Urinary bladder (tissue), 3 donors: ENCODE measurements at regions not wholly inside any gene's neighbourhood (a gene's known extent, or its start where the extent isn't known, plus 50 kb on each side); places are given as distances from the start of the nearest gene placed in this dataset.
"Not testable (repeated sequence)": the region's sequence is repeated elsewhere in the genome, so short reads cannot be mapped to it uniquely, and the experiment has no call there.

Experiments
- DNase-seq: peaks from one replicate; pipeline ENCODE4 v3.0.0-alpha.2; 2015; ENCODE audit errors: extremely low spot score
- H3K27ac ChIP-seq: one replicate; pipeline ENCODE4 v1.5.1; 2013; ENCODE audit warnings: low read depth, mild to moderate bottlenecking, moderate library complexity
- H3K36me3 ChIP-seq: one replicate; pipeline ENCODE4 v1.6.1; 2013; ENCODE audit warnings: mild to moderate bottlenecking, moderate library complexity; ENCODE audit not compliant: insufficient read depth
- H3K4me1 ChIP-seq: one replicate; pipeline ENCODE4 v1.6.1; 2013; ENCODE audit warnings: mild to moderate bottlenecking, moderate library complexity; ENCODE audit not compliant: insufficient read depth
- H3K4me3 ChIP-seq: one replicate; pipeline ENCODE4 v1.5.1; 2013; ENCODE audit warnings: low read depth, low read length
- WGBS: extraction: QIAGEN DNeasy Blood & Tissue Kit; methylation state at CpG from one replicate; pipeline ENCODE4 v1.1.7; 2013; 5-methylcytosine and 5-hydroxymethylcytosine counted together
- donor health status: healthy with polysubstance abuse.
- donor health status: healthy.

DNA sequence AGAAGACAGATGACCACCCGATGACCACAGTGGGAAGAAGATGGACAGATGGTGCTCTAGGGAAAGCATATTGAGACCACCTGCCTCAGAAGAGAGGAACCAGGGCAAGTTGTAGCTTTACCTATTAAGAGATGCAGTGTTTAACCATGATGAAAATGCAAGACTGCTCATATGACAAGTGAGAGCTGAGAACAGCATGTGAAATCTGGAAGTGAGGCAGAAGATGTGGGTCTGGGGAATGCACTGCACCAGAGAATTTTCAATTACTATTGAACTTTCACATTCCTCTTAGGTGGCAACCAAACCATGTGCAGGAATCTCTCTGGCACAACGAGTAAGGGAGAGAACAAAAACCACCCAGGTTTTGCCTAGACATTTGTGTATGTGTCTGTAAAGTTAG is 184.8 kb upstream of the CRIM1 start:
- 42% methylated on average over 2 of the region's 2 CpGs for WGBS
- no peak for DNase-seq
- Histone ChIP-seq H3K4me1 (no peaks in the 10 kb centered on the region), H3K27ac (no peak overlapping the region), H3K4me3 (no peak overlapping the region), H3K36me3 (no peaks in the 10 kb centered on the region)

DNA sequence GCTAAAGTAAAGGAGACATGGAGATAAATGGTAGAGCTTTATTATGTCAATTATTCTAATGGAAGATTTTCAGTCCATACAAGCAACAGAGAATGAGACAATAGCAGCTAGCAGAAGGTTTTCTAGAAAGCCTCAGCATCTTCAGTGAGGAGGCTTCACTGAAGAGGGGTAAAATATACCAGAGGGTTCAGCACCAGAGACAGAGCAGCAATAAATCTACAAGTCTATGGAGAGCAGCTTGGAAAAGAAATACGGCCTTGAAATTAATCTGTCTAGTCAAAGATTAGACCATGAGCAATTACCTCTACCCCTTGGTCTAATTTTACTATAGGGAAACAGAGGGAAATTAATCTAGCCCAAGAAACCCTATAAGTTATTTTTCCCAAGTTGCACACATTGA is 185.7 kb upstream of the CRIM1 start:
- Histone ChIP-seq H3K27ac (no peak overlapping the region), H3K4me1 (no peaks in the 10 kb centered on the region), H3K4me3 (no peak overlapping the region), H3K36me3 (no peaks in the 10 kb centered on the region)
- DNase-seq = no peak
- WGBS = 37% methylated on average over 1 of the region's 1 CpG

DNA sequence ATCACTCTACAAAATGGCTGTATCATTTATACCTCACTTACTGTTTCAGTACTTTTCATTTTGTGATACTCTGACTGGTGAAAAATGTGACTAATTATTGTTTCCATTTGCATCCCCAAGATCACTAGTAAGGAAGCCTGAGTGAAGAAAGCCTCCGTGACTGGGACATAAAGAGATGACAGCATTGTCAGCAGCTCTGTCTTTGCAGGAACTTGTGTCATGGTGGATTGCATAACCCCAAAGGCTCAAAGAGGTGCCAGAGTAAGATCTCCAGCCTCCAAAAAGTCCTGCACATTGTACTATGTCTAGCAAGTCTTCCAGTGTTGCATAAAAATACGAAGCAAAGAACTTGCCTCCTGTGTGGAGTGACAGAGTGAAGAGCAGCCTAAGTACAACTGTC is 187.5 kb upstream of the CRIM1 start:
- H3K4me1 ChIP-seq = no peaks in the 10 kb centered on the region
- 72% methylated on average over 2 of the region's 2 CpGs for WGBS
- no peak overlapping the region for H3K4me3 ChIP-seq
- DNase-seq = no peak
- no peak overlapping the region for H3K27ac ChIP-seq
- H3K36me3 ChIP-seq = no peaks in the 10 kb centered on the region

DNA sequence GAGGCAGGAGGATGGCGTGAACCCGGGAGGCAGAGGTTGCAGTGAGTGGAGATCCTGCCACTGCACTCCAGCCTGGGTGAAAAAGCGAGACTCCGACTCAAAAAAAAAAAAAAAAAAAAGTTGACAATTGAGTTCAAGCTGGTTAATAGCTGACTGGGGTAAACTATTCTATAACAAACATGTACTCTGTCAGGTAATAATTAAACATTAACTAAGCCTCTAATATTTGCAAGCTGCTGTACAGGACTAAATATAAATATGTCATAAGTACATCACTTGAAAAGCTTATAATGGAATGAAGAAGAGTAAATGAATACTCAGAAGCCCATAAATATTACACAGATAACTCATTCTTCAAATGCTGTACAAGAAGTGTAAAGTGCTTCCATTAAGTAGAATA is 190.4 kb upstream of the CRIM1 start:
- Histone ChIP-seq H3K36me3 (no peaks in the 10 kb centered on the region), H3K27ac (no peak overlapping the region), H3K4me3 (no peak overlapping the region), H3K4me1 (no peaks in the 10 kb centered on the region)
- 92% methylated on average over 4 of the region's 4 CpGs for WGBS
- no peak for DNase-seq

DNA sequence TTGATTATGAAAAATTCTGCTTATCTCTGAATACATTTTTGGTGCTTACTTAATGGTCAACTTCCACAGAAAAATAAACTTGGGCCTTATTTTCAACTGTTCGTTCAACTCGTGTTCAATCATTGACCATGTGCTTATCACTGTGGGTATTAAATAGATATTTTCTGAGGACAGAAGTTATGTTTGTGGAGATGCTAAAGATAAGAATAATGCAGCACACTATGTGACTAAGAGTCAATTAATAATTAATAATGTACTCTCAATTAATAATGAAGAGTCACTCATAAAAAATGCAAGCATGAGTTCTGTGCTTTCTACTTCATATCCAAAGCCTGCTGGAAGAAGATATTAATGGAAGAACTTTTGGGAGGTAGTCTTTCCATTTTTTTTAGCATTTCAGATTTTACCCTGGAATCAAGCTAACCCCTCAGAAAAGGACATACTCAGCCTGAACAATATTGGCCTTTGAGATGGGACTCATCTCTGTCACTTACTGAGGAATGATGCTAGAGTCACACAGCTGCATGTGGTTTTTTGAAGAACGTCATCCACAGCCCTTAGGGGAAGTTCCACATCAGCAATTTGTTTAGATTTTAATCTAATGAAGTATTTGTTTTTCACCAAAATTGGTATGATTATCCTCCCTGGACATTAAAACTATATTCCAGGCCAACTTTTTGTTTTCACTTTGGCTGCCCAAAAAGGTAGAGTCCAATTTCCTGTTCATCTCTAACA is 191.9 kb upstream of the CRIM1 start:
- no peak overlapping the region for H3K27ac ChIP-seq
- no peaks in the 10 kb centered on the region for H3K4me1 ChIP-seq
- no peaks in the 10 kb centered on the region for H3K36me3 ChIP-seq
- H3K4me3 ChIP-seq = no peak overlapping the region
- DNase-seq = no peak
- 79% methylated on average over 3 of the region's 3 CpGs for WGBS

DNA sequence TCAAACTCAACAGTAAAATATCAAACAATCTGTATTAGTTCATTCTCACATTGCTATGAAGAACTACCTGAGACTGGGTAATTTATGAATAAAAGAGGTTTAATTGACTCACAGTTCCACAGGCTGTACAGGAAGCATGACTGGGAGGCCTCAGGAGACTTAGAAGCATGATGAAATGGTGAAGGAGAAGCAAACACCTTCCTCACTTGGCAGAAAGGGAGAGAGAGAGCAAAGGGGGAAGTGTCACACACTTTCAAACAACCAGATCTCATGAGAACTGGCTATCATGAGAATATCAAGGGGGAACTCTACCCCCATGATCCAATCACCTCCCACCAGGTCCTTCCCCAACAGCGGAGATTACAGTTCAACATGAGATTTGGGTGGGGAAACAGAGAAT is 198.5 kb upstream of the CRIM1 start:
- not testable (repeated sequence) for H3K36me3 ChIP-seq

DNA sequence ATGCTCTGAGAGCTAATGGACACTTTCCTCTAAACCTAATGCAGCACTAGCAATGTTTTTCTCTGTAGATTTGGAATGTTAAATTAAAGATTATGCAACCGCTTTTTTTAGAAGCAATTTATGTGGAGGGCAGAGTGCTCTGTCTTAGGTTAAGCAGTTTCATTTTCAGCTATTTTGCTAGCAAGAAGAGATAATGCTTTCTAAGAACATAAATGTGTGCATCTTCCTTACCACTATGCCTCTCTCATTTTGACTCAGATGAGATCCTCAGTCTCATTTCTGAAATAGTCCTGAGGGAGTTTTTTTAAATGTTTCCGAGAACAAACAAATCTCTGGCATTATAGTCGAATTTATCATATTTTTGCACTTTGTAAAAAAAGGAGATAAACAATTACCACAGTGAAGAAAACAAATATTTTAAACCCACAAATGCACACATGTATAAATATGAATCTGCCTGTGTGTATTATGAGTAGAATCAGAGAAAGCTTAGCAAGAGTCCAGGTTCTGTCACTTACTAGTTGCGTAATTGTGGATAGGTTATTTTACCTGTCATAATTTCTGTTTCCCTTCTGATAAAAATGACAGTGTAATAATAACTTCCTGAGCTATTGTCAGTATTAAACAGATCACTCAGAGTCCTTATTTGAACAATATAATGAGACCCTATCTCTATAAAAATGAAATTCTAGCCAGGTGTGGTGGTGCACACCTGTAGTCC is 207.7 kb upstream of the CRIM1 start:
- no peak overlapping the region for H3K27ac ChIP-seq
- no peak overlapping the region for H3K4me3 ChIP-seq
- no peak for DNase-seq
- H3K4me1 ChIP-seq = no peaks in the 10 kb centered on the region
- H3K36me3 ChIP-seq = no peaks in the 10 kb centered on the region
- WGBS = 72% methylated on average over 4 of the region's 4 CpGs

More for the DNA sequence above, 198.5 kb upstream of the CRIM1 start:
- 95% methylated on average over 1 of the region's 1 CpG for WGBS
- H3K27ac ChIP-seq, H3K4me1 ChIP-seq, DNase-seq, H3K4me3 ChIP-seq: not testable (repeated sequence)

DNA sequence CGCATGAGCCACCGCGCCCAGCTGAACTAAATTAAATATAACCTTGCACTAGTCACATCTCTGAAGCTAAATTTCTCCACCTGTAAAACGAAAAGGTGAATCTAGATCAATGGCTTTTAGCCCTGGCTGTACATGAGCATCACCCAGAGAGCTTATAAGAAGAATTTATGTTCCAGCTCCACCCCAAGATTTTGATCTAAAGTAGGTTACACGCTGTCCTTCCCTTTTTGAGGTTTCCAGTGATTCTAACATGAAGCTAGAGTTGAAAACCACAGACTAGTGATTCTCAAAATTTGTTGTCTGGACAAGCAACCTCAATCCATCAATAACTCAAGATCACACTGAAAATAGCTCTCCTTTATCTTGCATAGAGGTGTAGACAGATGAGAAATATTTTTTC is 208.8 kb upstream of the CRIM1 start:
- DNase-seq = no peak
- no peaks in the 10 kb centered on the region for H3K36me3 ChIP-seq
- 92% methylated on average over 5 of the region's 5 CpGs for WGBS
- H3K4me3 ChIP-seq = no peak overlapping the region
- no peaks in the 10 kb centered on the region for H3K4me1 ChIP-seq
- no peak overlapping the region for H3K27ac ChIP-seq

DNA sequence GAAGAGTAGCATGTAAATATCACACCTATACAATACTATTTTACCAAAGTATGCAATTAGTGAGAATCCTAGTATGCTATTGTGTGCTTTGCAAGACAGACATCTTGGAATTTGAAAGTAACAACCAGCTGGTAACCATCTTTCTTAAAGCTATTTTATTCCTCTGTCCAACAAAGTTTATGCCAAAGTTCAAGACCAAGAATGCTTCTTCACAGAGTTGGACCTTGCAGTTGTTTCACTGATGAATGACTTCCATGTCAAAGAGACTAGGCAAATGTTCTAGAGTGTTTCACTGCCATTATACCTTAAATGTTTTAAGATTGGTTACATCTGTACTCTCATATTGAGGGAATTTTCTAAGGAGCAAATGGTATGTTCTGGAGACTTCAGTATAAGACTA is 215.2 kb upstream of the CRIM1 start:
- Histone ChIP-seq H3K4me1 (no peaks in the 10 kb centered on the region), H3K36me3 (no peaks in the 10 kb centered on the region), H3K4me3 (no peak overlapping the region), H3K27ac (no peak overlapping the region)
- no peak for DNase-seq

DNA sequence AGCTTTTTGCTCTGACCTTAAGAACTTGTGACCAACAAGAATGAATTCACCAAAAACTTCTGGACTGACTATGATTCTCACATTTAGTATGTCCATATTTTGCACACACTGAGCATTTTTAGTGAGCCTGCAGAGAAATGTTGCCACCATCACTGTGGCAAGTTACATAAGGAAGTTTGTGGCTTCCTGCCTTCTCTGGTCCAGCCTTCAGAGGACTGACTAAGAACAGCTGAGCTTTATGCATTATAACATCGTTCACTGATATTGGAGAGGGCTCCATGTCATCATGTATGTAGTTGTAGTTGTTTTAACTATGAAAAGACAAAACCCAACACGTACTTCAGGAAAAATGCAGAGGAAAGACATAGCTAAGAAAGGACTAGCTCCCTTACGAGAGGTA is 218.0 kb upstream of the CRIM1 start:
- Histone ChIP-seq H3K4me3 (no peak overlapping the region), H3K36me3 (no peaks in the 10 kb centered on the region), H3K4me1 (no peaks in the 10 kb centered on the region), H3K27ac (no peak overlapping the region)
- no peak for DNase-seq
- 79% methylated on average over 3 of the region's 3 CpGs for WGBS

DNA sequence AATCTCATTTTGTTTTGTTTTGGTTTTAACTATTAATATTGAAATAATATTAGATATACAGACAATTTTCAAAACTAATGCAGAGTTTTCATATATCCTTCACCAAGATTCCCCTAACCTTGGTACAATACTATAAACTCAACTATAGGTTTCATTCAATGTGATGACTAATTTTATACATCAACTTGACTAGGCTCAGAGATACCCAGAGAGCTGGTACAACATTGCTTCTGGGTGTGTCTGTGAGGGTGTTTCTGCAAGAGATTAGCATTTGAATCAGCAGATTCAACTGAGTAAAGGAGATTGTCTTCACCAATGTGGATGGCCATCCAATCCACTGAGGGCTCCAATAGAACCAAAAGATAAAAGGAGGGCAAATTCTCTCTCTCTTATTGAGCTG is 221.3 kb upstream of the CRIM1 start:
- no peak for DNase-seq
- H3K36me3 ChIP-seq = no peaks in the 10 kb centered on the region
- no peaks in the 10 kb centered on the region for H3K4me1 ChIP-seq
- H3K4me3 ChIP-seq = no peak overlapping the region
- H3K27ac ChIP-seq = no peak overlapping the region

DNA sequence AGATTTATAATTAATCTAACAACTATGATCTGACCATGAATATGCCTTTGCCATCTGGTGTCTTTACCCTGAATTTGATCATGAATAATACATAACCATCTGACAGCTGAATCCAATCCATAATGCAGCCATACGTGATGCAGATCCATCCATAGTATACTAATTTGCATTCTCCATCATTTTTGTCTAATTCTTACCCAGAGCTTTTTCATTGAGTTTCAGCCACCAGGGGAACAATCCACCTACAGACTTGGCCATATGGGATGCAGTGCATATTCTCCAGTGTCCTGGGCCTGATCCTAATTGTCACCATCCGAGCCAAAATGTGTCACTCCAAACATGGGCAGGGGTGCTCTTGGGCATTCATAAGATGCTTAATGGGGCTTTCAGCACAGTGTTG is 227.2 kb upstream of the CRIM1 start:
- 89% methylated on average over 2 of the region's 2 CpGs for WGBS
- no peak overlapping the region for H3K4me3 ChIP-seq
- H3K27ac ChIP-seq = no peak overlapping the region
- H3K36me3 ChIP-seq = no peaks in the 10 kb centered on the region
- DNase-seq = no peak
- H3K4me1 ChIP-seq = no peaks in the 10 kb centered on the region

DNA sequence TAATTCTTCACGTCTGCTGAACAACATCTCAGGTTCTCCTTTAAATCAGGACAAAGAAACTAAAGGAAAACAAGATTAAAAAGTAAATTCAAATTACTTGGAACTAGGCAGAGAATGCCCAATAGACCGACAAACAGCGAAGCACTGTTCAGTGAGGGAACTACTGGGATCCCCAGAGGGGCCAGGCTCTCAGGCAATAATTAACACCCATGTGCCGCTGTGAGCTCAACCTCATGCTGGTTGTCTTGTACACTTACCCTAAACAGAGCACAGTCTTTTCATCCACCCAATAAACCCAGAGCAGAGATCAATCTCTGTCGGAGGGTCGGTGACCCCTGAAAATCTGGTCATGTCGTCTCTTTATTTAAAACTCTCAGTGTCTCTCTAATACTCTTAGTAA is 229.9 kb upstream of the CRIM1 start:
- H3K27ac ChIP-seq = no peak overlapping the region
- H3K36me3 ChIP-seq = no peaks in the 10 kb centered on the region
- H3K4me3 ChIP-seq = no peak overlapping the region
- no peaks in the 10 kb centered on the region for H3K4me1 ChIP-seq
- no peak for DNase-seq
- 45% methylated on average over 7 of the region's 7 CpGs for WGBS

DNA sequence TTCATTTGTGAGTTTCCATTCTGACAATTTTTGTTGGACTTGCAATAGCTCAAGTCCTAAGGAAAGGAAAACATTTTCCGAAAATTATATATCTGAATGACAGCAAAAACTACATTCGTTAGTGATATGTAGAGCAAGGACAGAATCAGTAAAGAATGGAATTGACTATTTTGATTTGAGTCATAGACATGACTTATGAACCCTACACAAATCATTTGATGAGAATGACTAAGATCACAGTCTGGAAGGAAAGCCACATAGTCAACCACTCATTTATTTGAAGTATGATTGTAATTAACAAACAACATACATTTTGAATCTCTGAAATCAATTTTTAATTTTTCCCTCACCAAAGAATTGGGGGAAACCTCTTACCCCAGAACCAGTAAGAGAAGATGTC is 231.6 kb upstream of the CRIM1 start:
- Histone ChIP-seq H3K4me1 (no peaks in the 10 kb centered on the region), H3K36me3 (no peaks in the 10 kb centered on the region), H3K4me3 (no peak overlapping the region), H3K27ac (no peak overlapping the region)
- no peak for DNase-seq
- WGBS = 85% methylated on average over 2 of the region's 2 CpGs
